ENCODE measurements at regions not wholly inside any gene's neighbourhood (a gene's known extent, or its start where the extent isn't known, plus 50 kb on each side); places are given as distances from the start of the nearest gene placed in this dataset.

DNA sequence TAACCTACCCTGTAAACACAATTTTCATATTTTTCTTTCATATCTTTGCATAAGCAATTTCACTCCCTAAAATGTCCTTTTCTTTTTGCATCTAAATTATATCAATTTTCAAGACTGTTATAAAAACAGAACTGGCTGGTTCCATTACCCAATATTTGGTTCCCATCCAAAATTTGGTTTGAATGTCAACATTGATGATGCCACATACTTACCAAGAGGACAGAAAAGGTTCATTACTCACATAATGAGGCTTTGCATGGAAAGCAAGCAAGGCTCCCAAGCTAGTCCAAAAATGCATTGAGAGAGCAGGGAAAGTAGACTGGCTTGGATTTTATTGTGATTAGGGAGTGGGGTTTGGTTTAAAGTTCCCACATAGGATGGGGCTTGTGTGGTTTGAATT, 144.4 kb upstream of the AKIRIN2 start:
- Mint-ChIP-seq H3K27ac (no peak overlapping the region), H3K9me3 (peaks cover 0 to 3% (median 0%) of the 10 kb centered on the region in 7 donors), H3K4me3 (no peak overlapping the region), H3K36me3 (no peaks in the 10 kb centered on the region), H3K4me1 (no peaks in the 10 kb centered on the region), H3K27me3 (peaks cover 33% of the 10 kb centered on the region)
- Histone ChIP-seq H3K4me1 (ENCODE audit: control insufficient read depth, insufficient read depth, low read length, poor library complexity, severe bottlenecking) (no peaks in the 10 kb centered on the region), H3K36me3 (ENCODE audit: control insufficient read depth, insufficient read depth, low read length) (no peaks in the 10 kb centered on the region), H3K27me3 (ENCODE audit: control insufficient read depth, insufficient read depth, low read length) (peaks cover 18% of the 10 kb centered on the region), H3K9me3 (ENCODE audit: control insufficient read depth in 2 of 2, low read length in 2 of 2) (no peaks in the 10 kb centered on the region), H3K27ac (ENCODE audit: insufficient read depth, low read length, poor library complexity, severe bottlenecking) (no peak overlapping the region), H3K4me3 (ENCODE audit: low read depth, low read length) (no peak overlapping the region)
- ATAC-seq (ENCODE audit: low read depth in 2 of 2) (no peak), DNase-seq (no peak)

- Histone ChIP-seq H3K27me3 (ENCODE audit: control insufficient read depth, insufficient read depth, low read length) (peaks cover 3% of the 10 kb centered on the region), H3K4me3 (ENCODE audit: low read depth, low read length) (no peak overlapping the region), H3K4me1 (ENCODE audit: control insufficient read depth, insufficient read depth, low read length, poor library complexity, severe bottlenecking) (no peaks in the 10 kb centered on the region), H3K27ac (ENCODE audit: insufficient read depth, low read length, poor library complexity, severe bottlenecking) (no peak overlapping the region), H3K9me3 (ENCODE audit: control insufficient read depth in 2 of 2, low read length in 2 of 2) (no peaks in the 10 kb centered on the region), H3K36me3 (ENCODE audit: control insufficient read depth, insufficient read depth, low read length) (no peaks in the 10 kb centered on the region)
- Mint-ChIP-seq H3K27me3 (peaks cover 15% of the 10 kb centered on the region), H3K36me3 (no peaks in the 10 kb centered on the region), H3K9me3 (peaks cover 0 to 4% (median 0%) of the 10 kb centered on the region in 7 donors), H3K4me1 (no peaks in the 10 kb centered on the region), H3K27ac (no peak overlapping the region), H3K4me3 (no peak overlapping the region)
- ATAC-seq (ENCODE audit: low read depth in 2 of 2) (no peak), DNase-seq (no peak)
Measured at GRCh38 chr6:87840324-87840723, 138.3 kb upstream of the AKIRIN2 start.

- no peaks in the 10 kb centered on the region for H3K9me3 ChIP-seq (ENCODE audit: control insufficient read depth in 2 of 2, low read length in 2 of 2)
- H3K27ac Mint-ChIP-seq, result no peak overlapping the region
- no peak overlapping the region for H3K4me3 ChIP-seq (ENCODE audit: low read depth, low read length)
- no peaks in the 10 kb centered on the region for H3K4me1 ChIP-seq (ENCODE audit: control insufficient read depth, insufficient read depth, low read length, poor library complexity, severe bottlenecking)
- H3K4me1 Mint-ChIP-seq, result peaks cover 0 to 2% (median 0%) of the 10 kb centered on the region in 4 donors
- H3K36me3 Mint-ChIP-seq, result no peaks in the 10 kb centered on the region
- no peak overlapping the region for H3K27ac ChIP-seq (ENCODE audit: insufficient read depth, low read length, poor library complexity, severe bottlenecking)
- DNase-seq (no peak), ATAC-seq (ENCODE audit: low read depth in 2 of 2) (no peak)
- H3K36me3 ChIP-seq (ENCODE audit: control insufficient read depth, insufficient read depth, low read length), result no peaks in the 10 kb centered on the region
- peaks cover 3% of the 10 kb centered on the region for H3K27me3 ChIP-seq (ENCODE audit: control insufficient read depth, insufficient read depth, low read length)
- peaks cover 15% of the 10 kb centered on the region for H3K27me3 Mint-ChIP-seq
- H3K9me3 Mint-ChIP-seq, result peaks cover 0 to 4% (median 0%) of the 10 kb centered on the region in 7 donors
- H3K4me3 Mint-ChIP-seq, result no peak overlapping the region
Measured at GRCh38 chr6:87837876-87838275, 135.8 kb upstream of the AKIRIN2 start.

DNA sequence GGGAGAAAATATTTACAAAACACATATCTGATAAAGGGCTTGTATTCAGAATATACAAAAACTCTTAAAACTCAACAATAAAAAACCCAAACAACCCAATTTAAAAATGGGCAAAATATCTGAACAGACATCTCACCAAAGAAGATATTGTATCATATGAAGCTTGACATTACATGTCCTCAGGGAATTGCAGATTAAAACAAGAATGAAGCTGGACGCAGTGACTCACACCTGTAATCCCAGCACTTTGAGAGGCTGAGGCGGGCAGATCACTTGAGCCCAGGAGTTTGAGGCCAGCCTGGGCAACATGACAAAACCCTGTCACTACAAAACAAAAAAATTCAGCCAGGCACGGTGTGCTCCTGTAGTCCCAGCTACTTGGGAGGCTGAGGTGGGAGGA, 135.4 kb upstream of the AKIRIN2 start:
- Histone ChIP-seq H3K4me3 (ENCODE audit: low read depth, low read length) (no peak overlapping the region), H3K27me3 (ENCODE audit: control insufficient read depth, insufficient read depth, low read length) (peaks cover 3% of the 10 kb centered on the region), H3K36me3 (ENCODE audit: control insufficient read depth, insufficient read depth, low read length) (no peaks in the 10 kb centered on the region), H3K9me3 (ENCODE audit: control insufficient read depth in 2 of 2, low read length in 2 of 2) (no peaks in the 10 kb centered on the region), H3K27ac (ENCODE audit: insufficient read depth, low read length, poor library complexity, severe bottlenecking) (no peak overlapping the region), H3K4me1 (ENCODE audit: control insufficient read depth, insufficient read depth, low read length, poor library complexity, severe bottlenecking) (peaks cover 2% of the 10 kb centered on the region)
- Mint-ChIP-seq H3K36me3 (no peaks in the 10 kb centered on the region), H3K27ac (no peak overlapping the region), H3K4me1 (peaks cover 0 to 6% (median 1%) of the 10 kb centered on the region in 4 donors), H3K9me3 (peaks cover 0 to 4% (median 0%) of the 10 kb centered on the region in 7 donors), H3K4me3 (no peak overlapping the region), H3K27me3 (peaks cover 15% of the 10 kb centered on the region)
- ATAC-seq (ENCODE audit: low read depth in 2 of 2) (no peak), DNase-seq (no peak)

GRCh38 chr6:87832025-87832825, 130.2 kb upstream of the AKIRIN2 start:
- DNase-seq, result peak in 2 of 3 donors; percentile 34 to 54
- H3K4me1 ChIP-seq (ENCODE audit: control insufficient read depth, insufficient read depth, low read length, poor library complexity, severe bottlenecking), result peaks cover 6% of the 10 kb centered on the region
- no peaks in the 10 kb centered on the region for H3K27me3 ChIP-seq (ENCODE audit: control insufficient read depth, insufficient read depth, low read length)
- Mint-ChIP-seq H3K4me1 (peaks cover 0 to 14% (median 5%) of the 10 kb centered on the region in 4 donors), H3K27me3 (no peaks in the 10 kb centered on the region), H3K4me3 (peak overlapping the region; percentile 76 to 94 (median 91)), H3K9me3 (no peaks in the 10 kb centered on the region), H3K27ac (peak overlapping the region; percentile 91 to 96 (median 93)), H3K36me3 (no peaks in the 10 kb centered on the region)
- ATAC-seq (ENCODE audit: low read depth in 2 of 2), result peak; percentile 53 to 76
- no peaks in the 10 kb centered on the region for H3K9me3 ChIP-seq (ENCODE audit: control insufficient read depth in 2 of 2, low read length in 2 of 2)
- no peaks in the 10 kb centered on the region for H3K36me3 ChIP-seq (ENCODE audit: control insufficient read depth, insufficient read depth, low read length)
- no peak overlapping the region for H3K27ac ChIP-seq (ENCODE audit: insufficient read depth, low read length, poor library complexity, severe bottlenecking)
- peak overlapping the region; percentile 97 for H3K4me3 ChIP-seq (ENCODE audit: low read depth, low read length)

DNA sequence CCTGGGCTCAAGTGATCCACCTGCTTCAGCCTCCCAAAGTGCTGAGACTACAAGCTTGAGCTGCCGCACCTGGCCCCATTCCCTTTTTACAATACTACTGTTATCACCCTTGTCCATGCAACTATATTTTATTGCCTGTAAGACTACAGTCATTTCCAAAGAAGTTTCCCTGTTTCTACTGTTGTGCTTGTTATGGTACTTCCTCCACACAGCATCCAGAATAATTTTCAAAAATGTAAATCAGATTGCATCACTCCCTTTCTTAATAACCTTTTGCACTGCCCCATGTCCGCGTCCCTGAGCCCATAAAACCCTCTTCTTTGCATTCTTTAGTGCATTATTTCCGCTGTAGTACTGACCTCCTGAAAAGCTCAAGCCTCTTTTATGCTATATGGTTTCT, 128.9 kb upstream of the AKIRIN2 start:
- no peaks in the 10 kb centered on the region for H3K36me3 Mint-ChIP-seq
- H3K9me3 Mint-ChIP-seq, result no peaks in the 10 kb centered on the region
- peaks cover 5 to 17% (median 11%) of the 10 kb centered on the region in 4 donors for H3K4me1 Mint-ChIP-seq
- Histone ChIP-seq H3K27me3 (ENCODE audit: control insufficient read depth, insufficient read depth, low read length) (no peaks in the 10 kb centered on the region), H3K4me1 (ENCODE audit: control insufficient read depth, insufficient read depth, low read length, poor library complexity, severe bottlenecking) (peaks cover 10% of the 10 kb centered on the region), H3K9me3 (ENCODE audit: control insufficient read depth in 2 of 2, low read length in 2 of 2) (no peaks in the 10 kb centered on the region), H3K36me3 (ENCODE audit: control insufficient read depth, insufficient read depth, low read length) (no peaks in the 10 kb centered on the region), H3K27ac (ENCODE audit: insufficient read depth, low read length, poor library complexity, severe bottlenecking) (no peak overlapping the region), H3K4me3 (ENCODE audit: low read depth, low read length) (no peak overlapping the region)
- no peaks in the 10 kb centered on the region for H3K27me3 Mint-ChIP-seq
- no peak for DNase-seq
- H3K27ac Mint-ChIP-seq, result peak overlapping the region in 2 of 3 donors; percentile 72 to 82
- no peak for ATAC-seq (ENCODE audit: low read depth in 2 of 2)
- H3K4me3 Mint-ChIP-seq, result no peak overlapping the region

DNA sequence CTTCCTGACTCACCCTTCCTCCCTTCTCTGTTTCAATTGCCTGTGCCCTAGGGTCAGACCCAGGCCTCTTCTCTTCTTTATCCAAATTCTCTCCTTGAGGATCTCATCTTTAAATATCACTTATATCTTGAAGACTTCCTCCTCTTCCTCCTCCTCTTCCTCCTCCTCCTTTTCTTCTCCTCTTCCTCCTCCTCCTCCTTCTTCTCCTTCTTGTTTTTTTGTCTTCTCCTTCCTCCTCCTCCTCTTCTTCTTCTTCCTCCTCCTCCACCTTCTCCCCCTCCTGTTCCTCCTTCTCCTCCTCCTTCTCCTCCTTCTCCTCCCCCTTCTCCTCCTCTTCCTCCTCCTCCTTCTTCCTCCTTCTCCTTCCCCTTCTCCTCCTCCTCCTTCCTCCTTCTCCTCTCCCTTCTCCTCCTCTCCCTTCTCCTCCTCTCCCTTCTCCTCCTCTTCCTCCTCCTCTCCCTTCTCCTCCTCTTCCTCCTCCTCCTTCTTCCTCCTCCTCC, 127.6 kb upstream of the AKIRIN2 start:
- Histone ChIP-seq H3K36me3 (ENCODE audit: control insufficient read depth, insufficient read depth, low read length) (no peaks in the 10 kb centered on the region), H3K27ac (ENCODE audit: insufficient read depth, low read length, poor library complexity, severe bottlenecking) (no peak overlapping the region), H3K4me1 (ENCODE audit: control insufficient read depth, insufficient read depth, low read length, poor library complexity, severe bottlenecking) (peaks cover 20% of the 10 kb centered on the region), H3K9me3 (ENCODE audit: control insufficient read depth in 2 of 2, low read length in 2 of 2) (no peaks in the 10 kb centered on the region), H3K27me3 (ENCODE audit: control insufficient read depth, insufficient read depth, low read length) (no peaks in the 10 kb centered on the region), H3K4me3 (ENCODE audit: low read depth, low read length) (no peak overlapping the region)
- DNase-seq, result no peak
- Mint-ChIP-seq H3K4me1 (peaks cover 17 to 27% (median 24%) of the 10 kb centered on the region in 4 donors), H3K36me3 (no peaks in the 10 kb centered on the region), H3K27me3 (peaks cover 4% of the 10 kb centered on the region), H3K9me3 (no peaks in the 10 kb centered on the region), H3K27ac (no peak overlapping the region), H3K4me3 (no peak overlapping the region)
- ATAC-seq (ENCODE audit: low read depth in 2 of 2), result no peak

GRCh38 chr6:87828044-87828443, 126.0 kb upstream of the AKIRIN2 start:
- ATAC-seq (ENCODE audit: low read depth in 2 of 2) (no peak), DNase-seq (no peak)
- Histone ChIP-seq H3K4me1 (ENCODE audit: control insufficient read depth, insufficient read depth, low read length, poor library complexity, severe bottlenecking) (peaks cover 20% of the 10 kb centered on the region), H3K27ac (ENCODE audit: insufficient read depth, low read length, poor library complexity, severe bottlenecking) (no peak overlapping the region), H3K36me3 (ENCODE audit: control insufficient read depth, insufficient read depth, low read length) (no peaks in the 10 kb centered on the region), H3K9me3 (ENCODE audit: control insufficient read depth in 2 of 2, low read length in 2 of 2) (no peaks in the 10 kb centered on the region), H3K27me3 (ENCODE audit: control insufficient read depth, insufficient read depth, low read length) (no peaks in the 10 kb centered on the region), H3K4me3 (ENCODE audit: low read depth, low read length) (no peak overlapping the region)
- Mint-ChIP-seq H3K4me1 (peaks cover 17 to 27% (median 24%) of the 10 kb centered on the region in 4 donors), H3K4me3 (no peak overlapping the region), H3K9me3 (no peaks in the 10 kb centered on the region), H3K27ac (peak overlapping the region in 1 of 3 donors; percentile 60), H3K36me3 (no peaks in the 10 kb centered on the region), H3K27me3 (peaks cover 5% of the 10 kb centered on the region)
